DOHH2 (cell line): ENCODE measurements at regions not wholly inside any gene's neighbourhood (a gene's known extent, or its start where the extent isn't known, plus 50 kb on each side); places are given as distances from the start of the nearest gene placed in this dataset.

Source experiments
- EZH2phosphoT487 ChIP-seq: fragments of 200-600 bp; sonication (generic); IDR thresholded peaks from 2 replicates; pipeline ENCODE4 v1.6.1; 2017; ENCODE audit warnings: borderline replicate concordance, mild to moderate bottlenecking, antibody characterized with exemption, low read length, moderate library complexity, mixed read lengths
- TF ChIP-seq, protein P1 (sequence below): fragments of 200-600 bp; sonication (generic); IDR thresholded peaks from one replicate; pipeline ENCODE4 v1.5.1; 2014; ENCODE audit warnings: antibody characterized with exemption, mild to moderate bottlenecking, low read depth, low read length; ENCODE audit not compliant: poor library complexity, severe bottlenecking

DNA sequence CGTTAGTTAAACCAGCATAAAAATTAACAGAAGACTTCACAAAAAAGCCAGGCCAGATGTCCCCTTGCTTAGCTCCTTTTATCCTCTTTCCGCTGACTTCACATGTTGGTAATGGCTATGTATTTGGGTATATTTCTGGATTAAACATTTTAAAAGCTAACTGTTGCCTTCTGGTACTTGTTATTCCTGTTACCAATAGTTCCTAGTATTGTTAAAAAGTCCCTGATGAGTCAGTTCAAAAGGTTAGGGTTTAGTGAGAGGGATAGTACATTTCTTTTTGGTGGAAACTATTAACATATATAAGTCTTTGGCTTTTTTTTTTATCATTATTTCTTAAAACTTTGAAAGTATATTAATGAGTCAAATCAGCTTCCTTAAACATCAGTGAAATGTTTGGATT is 103.2 kb upstream of the ELL2 start:
- TF ChIP-seq, protein P1, sequence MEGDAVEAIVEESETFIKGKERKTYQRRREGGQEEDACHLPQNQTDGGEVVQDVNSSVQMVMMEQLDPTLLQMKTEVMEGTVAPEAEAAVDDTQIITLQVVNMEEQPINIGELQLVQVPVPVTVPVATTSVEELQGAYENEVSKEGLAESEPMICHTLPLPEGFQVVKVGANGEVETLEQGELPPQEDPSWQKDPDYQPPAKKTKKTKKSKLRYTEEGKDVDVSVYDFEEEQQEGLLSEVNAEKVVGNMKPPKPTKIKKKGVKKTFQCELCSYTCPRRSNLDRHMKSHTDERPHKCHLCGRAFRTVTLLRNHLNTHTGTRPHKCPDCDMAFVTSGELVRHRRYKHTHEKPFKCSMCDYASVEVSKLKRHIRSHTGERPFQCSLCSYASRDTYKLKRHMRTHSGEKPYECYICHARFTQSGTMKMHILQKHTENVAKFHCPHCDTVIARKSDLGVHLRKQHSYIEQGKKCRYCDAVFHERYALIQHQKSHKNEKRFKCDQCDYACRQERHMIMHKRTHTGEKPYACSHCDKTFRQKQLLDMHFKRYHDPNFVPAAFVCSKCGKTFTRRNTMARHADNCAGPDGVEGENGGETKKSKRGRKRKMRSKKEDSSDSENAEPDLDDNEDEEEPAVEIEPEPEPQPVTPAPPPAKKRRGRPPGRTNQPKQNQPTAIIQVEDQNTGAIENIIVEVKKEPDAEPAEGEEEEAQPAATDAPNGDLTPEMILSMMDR = no peak
- TF ChIP-seq EZH2phosphoT487 = no peak
